Thyroid gland (tissue), 4 donors: ENCODE measurements at regions not wholly inside any gene's neighbourhood (a gene's known extent, or its start where the extent isn't known, plus 50 kb on each side); places are given as distances from the start of the nearest gene placed in this dataset.
"Not testable (repeated sequence)": the region's sequence is repeated elsewhere in the genome, so short reads cannot be mapped to it uniquely, and the experiment has no call there.

ENCODE experiments used
- DNase-seq, 2 donors: peaks; one replicate each; pipeline ENCODE4 v3.0.0-alpha.2; 2019
- H3K27ac ChIP-seq, 3 donors: fragments of 200-600 bp; sonication (generic); 1 replicate in 2 of 3; 2 replicates in 1 of 3; pipeline ENCODE4 v1.5.1; 2016 to 2019; ENCODE audit warnings: mild to moderate bottlenecking in 1 of 3, moderate library complexity in 1 of 3
- H3K27me3 ChIP-seq: fragments of 200-600 bp; sonication (generic); one replicate; pipeline ENCODE4 v1.5.1; 2019
- H3K36me3 ChIP-seq, 2 donors: fragments of 200-600 bp; sonication (generic); one replicate each; pipeline ENCODE4 v1.5.1; 2016 to 2019
- H3K4me1 ChIP-seq, 2 donors: fragments of 200-600 bp; sonication (generic); one replicate each; pipeline ENCODE4 v1.5.1; 2017 to 2019
- H3K4me3 ChIP-seq, 3 donors: fragments of 200-600 bp; sonication (generic); replicated peaks in 1 of 3; 1 replicate in 2 of 3; 2 replicates in 1 of 3; pipeline ENCODE4 v1.5.1; 2016; ENCODE audit warnings: mild to moderate bottlenecking in 1 of 3
- H3K9me3 ChIP-seq: fragments of 200-600 bp; sonication (generic); one replicate; pipeline ENCODE4 v1.5.1; 2017
- CTCF ChIP-seq, 6 experiments: fragments of 200-600 bp in 3 of 6; fragments of 450-650 bp in 3 of 6; sonication (generic) in 3 of 6; IDR thresholded peaks; one replicate each; pipeline ENCODE4 v1.5.1; 2016 to 2019; ENCODE audit warnings: antibody characterized with exemption in 6 of 6, mild to moderate bottlenecking in 2 of 6, inconsistent platforms in 1 of 6, moderate library complexity in 1 of 6
- POLR2A ChIP-seq, 2 donors: fragments of 450-650 bp; IDR thresholded peaks; one replicate each; pipeline ENCODE4 v1.6.1; 2017; ENCODE audit warnings: antibody characterized with exemption in 2 of 2, mild to moderate bottlenecking in 2 of 2, moderate library complexity in 1 of 2
- WGBS, 2 donors: methylation state at CpG; one replicate each; pipeline ENCODE4 v1.1.5; 2017; 5-methylcytosine and 5-hydroxymethylcytosine counted together
- intact Hi-C: fragments of 100-400 bp; cut with DNase I; formaldehyde crosslinking; loops from one replicate; pipeline ENCODE4 v1.15.1; 2023

DNA sequence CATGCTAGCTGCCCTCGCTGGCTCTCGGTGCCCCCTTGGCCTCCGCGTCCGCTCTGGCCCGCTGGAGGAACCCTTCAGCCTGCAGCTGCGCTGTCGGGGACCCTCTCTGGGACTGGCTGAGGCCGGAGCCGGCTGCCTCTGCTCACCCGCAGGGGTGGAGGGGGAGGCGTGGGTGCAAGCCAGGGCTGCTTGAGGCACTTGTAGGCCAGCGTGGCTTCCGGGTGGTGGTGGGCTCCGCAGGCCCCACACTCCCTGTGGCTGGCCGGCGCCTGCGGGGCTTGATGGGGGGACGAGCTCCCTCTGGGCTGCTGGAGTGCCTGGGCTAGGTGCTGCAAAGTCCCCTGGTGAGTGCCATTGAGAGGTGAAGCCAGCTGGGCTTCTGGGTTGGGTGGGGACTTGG, 429.6 kb downstream of the LRRC70 start:
- no peak for DNase-seq
- WGBS, 2 donors, result 94 to 95% methylated on average over 11 to 14 of the region's 19 CpGs
- no peak overlapping the region for H3K27ac ChIP-seq
- intact Hi-C loops, result no loop called here
- H3K36me3 ChIP-seq, result no peaks in the 10 kb centered on the region
- H3K4me1 ChIP-seq, result no peaks in the 10 kb centered on the region
- H3K27me3 ChIP-seq, result no peaks in the 10 kb centered on the region
- H3K4me3 ChIP-seq, result no peak overlapping the region
- TF ChIP-seq CTCF (IDR thresholded peaks at IDR 0.05), result no peak
- TF ChIP-seq POLR2A (IDR thresholded peaks at IDR 0.05), result no peak
- H3K9me3 ChIP-seq, result peaks cover 3% of the 10 kb centered on the region

DNA sequence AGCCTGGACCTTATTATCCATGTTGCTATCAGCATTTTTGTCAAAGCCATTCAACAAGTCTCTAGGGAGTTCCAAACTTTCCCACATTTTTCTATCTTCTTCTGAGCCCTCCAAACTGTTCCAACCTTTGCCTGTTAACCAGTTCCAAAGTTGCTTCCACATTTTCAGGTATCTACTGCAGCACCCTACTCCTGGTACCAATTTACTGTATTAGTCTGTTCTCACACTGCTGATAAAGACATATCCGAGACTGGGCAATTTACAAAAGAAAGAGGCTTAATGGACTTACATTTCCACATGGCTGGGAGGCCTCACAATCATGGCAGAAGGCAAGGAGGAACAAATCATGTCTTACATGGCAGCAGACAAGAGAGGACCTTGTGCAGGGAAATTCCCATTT, 416.2 kb downstream of the LRRC70 start:
- H3K27ac ChIP-seq, H3K9me3 ChIP-seq, H3K4me1 ChIP-seq, H3K4me3 ChIP-seq, DNase-seq, H3K36me3 ChIP-seq, H3K27me3 ChIP-seq: not testable (repeated sequence)
- WGBS, 2 donors, result 72 to 76% methylated on average over 1 of the region's 1 CpG
- intact Hi-C loops, result loop anchor here (10.0 kb wide), 1 partner anchor 110 kb away; no protein-coding TSS in a partner anchor

DNA sequence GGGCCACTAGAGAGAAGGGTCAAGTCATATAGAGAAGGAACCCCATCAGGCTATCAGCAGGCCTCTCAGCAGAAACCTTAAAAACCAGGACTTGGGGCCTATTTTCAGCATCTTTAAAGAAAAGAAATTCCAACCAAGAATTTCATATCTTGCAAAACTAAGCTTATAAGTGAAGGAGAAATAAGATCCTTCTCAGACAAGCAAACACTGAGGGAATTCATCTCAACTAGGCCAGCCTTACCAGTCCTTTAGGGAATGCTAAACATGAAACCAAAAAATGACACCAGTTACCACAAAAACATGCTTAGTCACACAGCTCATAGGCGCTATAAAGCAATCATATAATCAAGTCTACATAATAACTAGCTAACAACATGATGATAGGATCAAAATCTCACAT, 407.1 kb downstream of the LRRC70 start:
- H3K36me3 ChIP-seq, result no peaks in the 10 kb centered on the region
- WGBS, 2 donors, result 90 to 95% methylated on average over 1 of the region's 1 CpG
- intact Hi-C loops, result no loop called here
- TF ChIP-seq POLR2A (IDR thresholded peaks at IDR 0.05) (no peak), CTCF (IDR thresholded peaks at IDR 0.05) (no peak)
- H3K27ac ChIP-seq, result no peak overlapping the region
- H3K4me1 ChIP-seq, result no peaks in the 10 kb centered on the region
- no peak for DNase-seq
- H3K9me3 ChIP-seq, result no peaks in the 10 kb centered on the region
- H3K4me3 ChIP-seq, result no peak overlapping the region
- no peaks in the 10 kb centered on the region for H3K27me3 ChIP-seq

- Histone ChIP-seq H3K36me3 (no peaks in the 10 kb centered on the region), H3K9me3 (no peaks in the 10 kb centered on the region), H3K4me3 (no peak overlapping the region), H3K27me3 (no peaks in the 10 kb centered on the region), H3K27ac (no peak overlapping the region), H3K4me1 (peaks cover 0 to 5% of the 10 kb centered on the region in 2 donors)
- TF ChIP-seq POLR2A (IDR thresholded peaks at IDR 0.05) (no peak), CTCF (IDR thresholded peaks at IDR 0.05) (no peak)
- 55 to 59% methylated on average over 3 of the region's 3 CpGs for WGBS, 2 donors
- intact Hi-C loops, result no loop called here
- no peak for DNase-seq
These were observed 403.7 kb downstream of the LRRC70 start for GRCh38 chr5:62982348-62982747.

- intact Hi-C loops, result no loop called here
- Histone ChIP-seq H3K27me3 (no peaks in the 10 kb centered on the region), H3K4me3 (no peak overlapping the region), H3K27ac (no peak overlapping the region), H3K4me1 (peaks cover 0 to 5% of the 10 kb centered on the region in 2 donors), H3K9me3 (no peaks in the 10 kb centered on the region), H3K36me3 (no peaks in the 10 kb centered on the region)
- no peak for DNase-seq
- TF ChIP-seq CTCF (IDR thresholded peaks at IDR 0.05) (no peak), POLR2A (IDR thresholded peaks at IDR 0.05) (no peak)
- 92% methylated on average over 1 of the region's 1 CpG for WGBS, 2 donors
These were observed 402.3 kb downstream of the LRRC70 start for GRCh38 chr5:62980884-62981283.

DNA sequence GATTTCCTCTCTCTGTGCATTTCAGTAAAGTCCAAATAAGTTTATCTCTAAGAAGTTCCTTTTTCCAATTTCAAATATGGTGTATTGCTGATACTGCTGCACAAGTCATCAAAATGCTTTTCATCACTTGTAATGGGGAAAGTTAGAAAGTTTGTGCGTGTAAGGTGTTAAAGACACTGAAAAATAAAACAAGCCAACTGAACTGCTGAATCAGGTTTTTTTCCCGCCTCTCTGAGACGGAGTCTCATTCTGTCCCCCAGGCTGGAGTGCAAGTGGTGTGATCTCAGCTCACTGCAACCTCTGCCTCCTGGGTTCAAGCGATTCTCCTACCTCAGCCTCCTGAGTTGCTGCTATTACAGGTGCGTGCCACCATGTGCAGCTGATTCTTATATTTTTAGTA, 400.9 kb downstream of the LRRC70 start:
- no peaks in the 10 kb centered on the region for H3K9me3 ChIP-seq
- H3K27ac ChIP-seq, result no peak overlapping the region
- no peaks in the 10 kb centered on the region for H3K36me3 ChIP-seq
- DNase-seq, result no peak
- peaks cover 5 to 15% of the 10 kb centered on the region in 2 donors for H3K4me1 ChIP-seq
- TF ChIP-seq CTCF (IDR thresholded peaks at IDR 0.05) (no peak), POLR2A (IDR thresholded peaks at IDR 0.05) (no peak)
- H3K4me3 ChIP-seq, result no peak overlapping the region
- intact Hi-C loops, result no loop called here
- H3K27me3 ChIP-seq, result no peaks in the 10 kb centered on the region
- 96% methylated on average over 5 of the region's 5 CpGs for WGBS, 2 donors
